ENCODE measurements at regions not wholly inside any gene's neighbourhood (a gene's known extent, or its start where the extent isn't known, plus 50 kb on each side); places are given as distances from the start of the nearest gene placed in this dataset.

DNA sequence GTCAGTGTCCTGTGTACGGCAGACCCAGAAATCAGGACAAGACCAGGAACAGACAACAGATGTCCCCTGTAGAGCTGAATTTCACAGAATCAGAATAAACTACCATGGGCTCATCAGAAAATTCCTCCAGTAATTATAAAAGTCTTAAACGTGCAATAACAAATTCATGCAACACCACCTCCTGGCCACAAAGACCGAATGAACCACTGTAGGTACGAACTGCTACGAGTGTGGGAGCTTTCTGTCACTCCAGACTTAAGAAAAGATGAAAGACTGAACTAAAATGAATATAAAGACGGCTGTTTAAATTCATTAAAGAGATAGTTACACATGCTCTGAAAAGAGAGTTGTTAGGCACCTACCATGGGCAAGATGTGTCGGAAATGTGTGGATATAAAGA is 333.5 kb downstream of the RRAGC start:
- Histone ChIP-seq H3K4me2 (ENCODE audit: low read length) (no peak overlapping the region), H3K9ac (ENCODE audit: low read length) (no peak overlapping the region), H3K79me2 (ENCODE audit: insufficient read depth, low read length) (no peaks in the 10 kb centered on the region), H3K27me3 (ENCODE audit: insufficient read depth, low read length) (no peaks in the 10 kb centered on the region), H3F3A (ENCODE audit: insufficient read depth, low read length) (no peaks in the 10 kb centered on the region), H3K36me3 (ENCODE audit: insufficient read depth, low read length) (no peaks in the 10 kb centered on the region), H4K20me1 (ENCODE audit: insufficient read depth, low read length) (no peaks in the 10 kb centered on the region), H3K4me3 (ENCODE audit: low read depth, low read length, poor library complexity, severe bottlenecking) (no peak overlapping the region), H3K4me1 (ENCODE audit: insufficient read depth, low read length, severe bottlenecking) (no peaks in the 10 kb centered on the region), H2AFZ (ENCODE audit: low read length) (no peak overlapping the region), H3K9me2 (ENCODE audit: low read depth, low read length) (no peaks in the 10 kb centered on the region), H3K9me3 (ENCODE audit: low read length) (no peaks in the 10 kb centered on the region), H3K27ac (ENCODE audit: low read depth, low read length, poor library complexity, severe bottlenecking) (no peak overlapping the region)
- TF ChIP-seq, protein P1, sequence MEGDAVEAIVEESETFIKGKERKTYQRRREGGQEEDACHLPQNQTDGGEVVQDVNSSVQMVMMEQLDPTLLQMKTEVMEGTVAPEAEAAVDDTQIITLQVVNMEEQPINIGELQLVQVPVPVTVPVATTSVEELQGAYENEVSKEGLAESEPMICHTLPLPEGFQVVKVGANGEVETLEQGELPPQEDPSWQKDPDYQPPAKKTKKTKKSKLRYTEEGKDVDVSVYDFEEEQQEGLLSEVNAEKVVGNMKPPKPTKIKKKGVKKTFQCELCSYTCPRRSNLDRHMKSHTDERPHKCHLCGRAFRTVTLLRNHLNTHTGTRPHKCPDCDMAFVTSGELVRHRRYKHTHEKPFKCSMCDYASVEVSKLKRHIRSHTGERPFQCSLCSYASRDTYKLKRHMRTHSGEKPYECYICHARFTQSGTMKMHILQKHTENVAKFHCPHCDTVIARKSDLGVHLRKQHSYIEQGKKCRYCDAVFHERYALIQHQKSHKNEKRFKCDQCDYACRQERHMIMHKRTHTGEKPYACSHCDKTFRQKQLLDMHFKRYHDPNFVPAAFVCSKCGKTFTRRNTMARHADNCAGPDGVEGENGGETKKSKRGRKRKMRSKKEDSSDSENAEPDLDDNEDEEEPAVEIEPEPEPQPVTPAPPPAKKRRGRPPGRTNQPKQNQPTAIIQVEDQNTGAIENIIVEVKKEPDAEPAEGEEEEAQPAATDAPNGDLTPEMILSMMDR (IDR thresholded peaks at IDR 0.05; ENCODE audit: low read length): no peak

DNA sequence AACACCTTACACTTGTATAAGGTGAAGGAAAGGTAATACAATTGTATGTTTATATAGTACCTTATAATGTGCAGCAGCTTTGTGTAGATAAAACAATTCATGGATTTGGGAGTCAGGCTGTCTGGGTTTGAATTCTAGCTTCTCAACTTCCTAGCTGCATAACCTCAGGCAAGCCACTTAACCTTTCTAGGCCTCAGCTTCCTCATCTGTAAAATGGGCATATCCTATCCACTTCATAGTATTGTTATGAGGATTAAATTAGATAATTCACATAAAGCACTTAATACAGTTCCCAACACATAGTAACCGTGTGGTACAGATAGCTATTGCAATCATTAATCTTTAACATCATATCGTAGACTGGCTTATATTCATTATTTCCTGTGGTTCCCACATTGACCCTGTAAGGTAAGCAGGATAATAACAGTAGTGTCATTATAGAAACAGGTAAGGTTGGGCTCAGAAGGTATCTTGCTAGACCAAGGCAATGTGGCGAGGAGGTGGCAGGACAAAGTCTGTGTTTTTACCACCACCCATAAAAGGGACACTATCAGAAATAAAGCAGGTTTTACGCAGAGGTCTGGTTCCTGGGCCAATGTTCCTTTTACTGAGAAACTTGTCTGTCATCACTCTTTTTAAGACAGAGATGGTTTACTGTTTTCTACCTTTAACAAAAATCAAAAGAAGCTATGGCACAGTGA is 334.1 kb downstream of the RRAGC start:
- Histone ChIP-seq H3K4me3 (ENCODE audit: low read depth, low read length, poor library complexity, severe bottlenecking) (no peak overlapping the region), H4K20me1 (ENCODE audit: insufficient read depth, low read length) (no peaks in the 10 kb centered on the region), H3K4me2 (ENCODE audit: low read length) (no peak overlapping the region), H3K9me3 (ENCODE audit: low read length) (no peaks in the 10 kb centered on the region), H3K9me2 (ENCODE audit: low read depth, low read length) (no peaks in the 10 kb centered on the region), H3K79me2 (ENCODE audit: insufficient read depth, low read length) (no peaks in the 10 kb centered on the region), H3K27ac (ENCODE audit: low read depth, low read length, poor library complexity, severe bottlenecking) (no peak overlapping the region), H3K27me3 (ENCODE audit: insufficient read depth, low read length) (no peaks in the 10 kb centered on the region), H3K4me1 (ENCODE audit: insufficient read depth, low read length, severe bottlenecking) (no peaks in the 10 kb centered on the region), H3K36me3 (ENCODE audit: insufficient read depth, low read length) (no peaks in the 10 kb centered on the region), H2AFZ (ENCODE audit: low read length) (no peak overlapping the region), H3F3A (ENCODE audit: insufficient read depth, low read length) (no peaks in the 10 kb centered on the region), H3K9ac (ENCODE audit: low read length) (no peak overlapping the region)
- TF ChIP-seq, protein P1 (IDR thresholded peaks at IDR 0.05; ENCODE audit: low read length): no peak
- no peak for TF ChIP-seq EZH2 (IDR thresholded peaks at IDR 0.05; ENCODE audit: borderline replicate concordance, low read length)

DNA sequence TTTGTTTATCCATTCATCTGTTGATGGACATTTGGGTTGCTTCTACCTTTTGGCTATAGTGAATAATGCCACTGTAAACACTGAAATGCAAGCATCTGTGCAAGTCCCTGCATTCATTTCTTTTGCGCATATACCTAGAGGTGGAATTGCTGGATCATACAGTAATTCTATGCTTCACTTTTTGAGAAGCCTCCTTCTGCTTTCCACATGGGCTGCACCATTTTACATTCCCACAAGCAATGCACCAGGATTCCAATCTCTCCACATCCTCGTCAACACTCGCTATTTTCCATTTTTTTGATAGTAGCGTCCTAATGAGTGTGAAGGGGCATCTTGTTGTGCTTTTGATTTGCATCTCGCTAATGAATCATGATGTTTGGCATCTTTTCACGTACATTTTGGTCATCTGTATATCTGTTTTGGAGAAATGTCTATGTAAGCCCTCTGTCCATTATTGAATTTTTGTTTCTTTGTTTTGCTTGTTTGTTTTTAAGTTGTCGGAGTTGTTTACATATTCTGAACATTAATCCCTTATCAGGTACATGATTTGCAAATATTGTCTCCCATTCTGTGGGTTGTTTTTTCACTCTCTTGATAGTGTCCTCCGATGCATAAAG is 335.4 kb downstream of the RRAGC start:
- Histone ChIP-seq H3K9me2 (ENCODE audit: low read depth, low read length) (no peaks in the 10 kb centered on the region), H3K36me3 (ENCODE audit: insufficient read depth, low read length) (no peaks in the 10 kb centered on the region), H3K27me3 (ENCODE audit: insufficient read depth, low read length) (no peaks in the 10 kb centered on the region), H3K4me1 (ENCODE audit: insufficient read depth, low read length, severe bottlenecking) (no peaks in the 10 kb centered on the region), H3K27ac (ENCODE audit: low read depth, low read length, poor library complexity, severe bottlenecking) (no peak overlapping the region), H3K9ac (ENCODE audit: low read length) (no peak overlapping the region), H3K9me3 (ENCODE audit: low read length) (no peaks in the 10 kb centered on the region), H2AFZ (ENCODE audit: low read length) (no peak overlapping the region), H3K79me2 (ENCODE audit: insufficient read depth, low read length) (no peaks in the 10 kb centered on the region), H4K20me1 (ENCODE audit: insufficient read depth, low read length) (no peaks in the 10 kb centered on the region), H3K4me3 (ENCODE audit: low read depth, low read length, poor library complexity, severe bottlenecking) (no peak overlapping the region), H3F3A (ENCODE audit: insufficient read depth, low read length) (no peaks in the 10 kb centered on the region), H3K4me2 (ENCODE audit: low read length) (no peak overlapping the region)
- TF ChIP-seq, protein P1 (IDR thresholded peaks at IDR 0.05; ENCODE audit: low read length): no peak
- no peak for TF ChIP-seq EZH2 (IDR thresholded peaks at IDR 0.05; ENCODE audit: borderline replicate concordance, low read length)

Measured in OCI-LY1 (cell line).